ENCODE measurements at regions not wholly inside any gene's neighbourhood (a gene's known extent, or its start where the extent isn't known, plus 50 kb on each side); places are given as distances from the start of the nearest gene placed in this dataset.

DNA sequence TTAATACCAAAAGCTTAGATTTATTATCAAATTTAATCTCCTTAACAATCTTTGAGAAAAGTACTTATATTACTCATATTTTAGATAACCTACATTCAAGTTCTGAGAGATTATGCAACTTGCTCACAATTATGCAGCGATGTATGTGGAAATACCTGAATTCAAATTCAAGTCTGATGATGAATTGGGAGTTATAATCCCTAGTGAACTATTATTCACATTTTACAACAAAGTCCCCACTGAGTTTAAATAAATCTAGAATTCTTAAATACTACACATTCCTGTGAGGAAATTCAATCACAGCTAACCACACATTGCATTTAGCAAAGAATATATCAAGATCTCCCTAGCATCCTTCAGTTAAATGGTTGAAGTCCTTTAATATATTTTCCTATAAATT, 278.4 kb downstream of the NOL4 start:
- TF ChIP-seq CTCF (IDR thresholded peaks at IDR 0.05; ENCODE audit: poor library complexity, severe bottlenecking) (no peak), EZH2 (IDR thresholded peaks at IDR 0.05; ENCODE audit: borderline replicate concordance, insufficient read depth, low read length, poor library complexity, severe bottlenecking) (no peak), SMC3 (conservative IDR thresholded peaks at IDR 0.05; ENCODE audit: poor library complexity) (no peak), TAF1 (IDR thresholded peaks at IDR 0.05; ENCODE audit: low read depth) (no peak), POLR2AphosphoS5 (IDR thresholded peaks at IDR 0.05) (no peak), MXI1 (conservative IDR thresholded peaks at IDR 0.05; ENCODE audit: poor library complexity, severe bottlenecking) (no peak), RAD21 (conservative IDR thresholded peaks at IDR 0.05) (no peak), EP300 (conservative IDR thresholded peaks at IDR 0.05; ENCODE audit: poor library complexity, severe bottlenecking) (no peak)
- TF ChIP-seq, protein P1, sequence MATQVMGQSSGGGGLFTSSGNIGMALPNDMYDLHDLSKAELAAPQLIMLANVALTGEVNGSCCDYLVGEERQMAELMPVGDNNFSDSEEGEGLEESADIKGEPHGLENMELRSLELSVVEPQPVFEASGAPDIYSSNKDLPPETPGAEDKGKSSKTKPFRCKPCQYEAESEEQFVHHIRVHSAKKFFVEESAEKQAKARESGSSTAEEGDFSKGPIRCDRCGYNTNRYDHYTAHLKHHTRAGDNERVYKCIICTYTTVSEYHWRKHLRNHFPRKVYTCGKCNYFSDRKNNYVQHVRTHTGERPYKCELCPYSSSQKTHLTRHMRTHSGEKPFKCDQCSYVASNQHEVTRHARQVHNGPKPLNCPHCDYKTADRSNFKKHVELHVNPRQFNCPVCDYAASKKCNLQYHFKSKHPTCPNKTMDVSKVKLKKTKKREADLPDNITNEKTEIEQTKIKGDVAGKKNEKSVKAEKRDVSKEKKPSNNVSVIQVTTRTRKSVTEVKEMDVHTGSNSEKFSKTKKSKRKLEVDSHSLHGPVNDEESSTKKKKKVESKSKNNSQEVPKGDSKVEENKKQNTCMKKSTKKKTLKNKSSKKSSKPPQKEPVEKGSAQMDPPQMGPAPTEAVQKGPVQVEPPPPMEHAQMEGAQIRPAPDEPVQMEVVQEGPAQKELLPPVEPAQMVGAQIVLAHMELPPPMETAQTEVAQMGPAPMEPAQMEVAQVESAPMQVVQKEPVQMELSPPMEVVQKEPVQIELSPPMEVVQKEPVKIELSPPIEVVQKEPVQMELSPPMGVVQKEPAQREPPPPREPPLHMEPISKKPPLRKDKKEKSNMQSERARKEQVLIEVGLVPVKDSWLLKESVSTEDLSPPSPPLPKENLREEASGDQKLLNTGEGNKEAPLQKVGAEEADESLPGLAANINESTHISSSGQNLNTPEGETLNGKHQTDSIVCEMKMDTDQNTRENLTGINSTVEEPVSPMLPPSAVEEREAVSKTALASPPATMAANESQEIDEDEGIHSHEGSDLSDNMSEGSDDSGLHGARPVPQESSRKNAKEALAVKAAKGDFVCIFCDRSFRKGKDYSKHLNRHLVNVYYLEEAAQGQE (IDR thresholded peaks at IDR 0.05; ENCODE audit: borderline replicate concordance), result no peak

All from neural cell (in vitro differentiated cells).